Lower leg skin (tissue), 4 donors: ENCODE measurements at regions not wholly inside any gene's neighbourhood (a gene's known extent, or its start where the extent isn't known, plus 50 kb on each side); places are given as distances from the start of the nearest gene placed in this dataset.

Source experiments
- DNase-seq, 2 donors: peaks; one replicate each; pipeline ENCODE4 v3.0.0-alpha.2; 2019; ENCODE audit warnings: low spot score in 2 of 2
- H3K4me3 ChIP-seq: fragments of 200-600 bp; sonication (generic); 2 replicates; pipeline ENCODE4 v1.5.1; 2017; ENCODE audit warnings: mild to moderate bottlenecking, low read depth; ENCODE audit not compliant: poor library complexity, severe bottlenecking
- CTCF ChIP-seq, 3 donors: fragments of 450-650 bp; IDR thresholded peaks; one replicate each; pipeline ENCODE4 v1.5.1; 2016; ENCODE audit warnings: antibody characterized with exemption in 3 of 3, mild to moderate bottlenecking in 3 of 3, moderate library complexity in 2 of 3
- POLR2A ChIP-seq, 2 donors: fragments of 450-650 bp; IDR thresholded peaks; one replicate each; pipeline ENCODE4 v1.6.1; 2016 to 2017; ENCODE audit warnings: antibody characterized with exemption in 2 of 2, mild to moderate bottlenecking in 1 of 2, moderate library complexity in 1 of 2
- WGBS, 2 donors: methylation state at CpG; one replicate each; pipeline ENCODE4 v1.1.5; 2018; 5-methylcytosine and 5-hydroxymethylcytosine counted together
- intact Hi-C: fragments of 100-400 bp; cut with DNase I; formaldehyde crosslinking; loops from one replicate; pipeline ENCODE4 v1.15.0; 2023; ENCODE audit warnings: low total_unique reads

- WGBS, 2 donors = 1 to 13% methylated on average over 15 to 39 of the region's 42 CpGs
- intact Hi-C loops = no loop called here
- peak overlapping the region; percentile 43 for H3K4me3 ChIP-seq
- TF ChIP-seq CTCF (IDR thresholded peaks at IDR 0.05) (no peak), POLR2A (IDR thresholded peaks at IDR 0.05) (no peak)
- peak in 1 of 2 donors; percentile 86 for DNase-seq
These were observed 53.8 kb upstream of the POLR1H start for GRCh38 chr6:30007132-30007764.

- DNase-seq = no peak
- TF ChIP-seq POLR2A (IDR thresholded peaks at IDR 0.05) (no peak), CTCF (IDR thresholded peaks at IDR 0.05) (no peak)
- no peak overlapping the region for H3K4me3 ChIP-seq
- WGBS, 2 donors = 91 to 96% methylated on average over 3 of the region's 3 CpGs
- intact Hi-C loops = no loop called here
These were observed 52.0 kb upstream of the POLR1H start for GRCh38 chr6:30009113-30009512.
